Right forelimb (tissue), 1 donor: ENCODE measurements at regions not wholly inside any gene's neighbourhood (a gene's known extent, or its start where the extent isn't known, plus 50 kb on each side); places are given as distances from the start of the nearest gene placed in this dataset.
"Not testable (repeated sequence)": the region's sequence is repeated elsewhere in the genome, so short reads cannot be mapped to it uniquely, and the experiment has no call there.

Source experiments
- DNase-seq: peaks from one replicate; pipeline ENCODE4 v3.0.0-alpha.2; 2018

DNA sequence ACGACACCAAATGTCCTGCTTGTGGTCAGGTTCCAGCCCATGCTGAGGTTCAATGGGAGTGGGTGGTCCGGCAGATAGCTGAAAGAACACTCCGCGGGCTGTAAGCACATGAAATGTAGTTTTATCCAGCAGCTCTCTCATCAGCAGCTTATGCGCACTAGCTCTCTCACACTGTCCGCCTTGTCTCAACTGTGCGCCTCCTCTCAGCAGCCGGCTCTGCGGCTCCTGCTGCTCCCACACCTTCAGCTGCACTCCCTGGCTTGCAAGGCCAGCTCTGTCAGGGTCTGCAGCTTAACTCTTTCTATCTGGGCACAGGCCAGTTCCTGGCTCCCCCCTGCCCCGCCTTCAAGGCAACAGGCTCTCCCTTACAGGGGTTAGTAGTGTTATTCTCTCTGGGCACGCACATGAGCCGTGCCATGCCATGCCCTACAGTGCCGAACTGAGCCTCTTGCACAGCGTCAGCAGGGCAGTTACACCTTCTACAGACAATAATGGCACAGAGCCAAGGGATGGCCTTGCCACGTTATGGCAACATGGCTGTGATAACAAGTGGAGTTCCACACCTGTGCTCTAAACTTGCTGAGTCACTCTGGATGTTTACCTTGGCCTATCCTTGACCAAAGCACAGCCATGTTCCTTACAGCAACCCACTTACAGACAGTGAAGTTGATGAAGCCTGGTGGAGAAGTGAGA lies 84.0 kb upstream of the LRFN2 start:
- no peak for DNase-seq

DNA sequence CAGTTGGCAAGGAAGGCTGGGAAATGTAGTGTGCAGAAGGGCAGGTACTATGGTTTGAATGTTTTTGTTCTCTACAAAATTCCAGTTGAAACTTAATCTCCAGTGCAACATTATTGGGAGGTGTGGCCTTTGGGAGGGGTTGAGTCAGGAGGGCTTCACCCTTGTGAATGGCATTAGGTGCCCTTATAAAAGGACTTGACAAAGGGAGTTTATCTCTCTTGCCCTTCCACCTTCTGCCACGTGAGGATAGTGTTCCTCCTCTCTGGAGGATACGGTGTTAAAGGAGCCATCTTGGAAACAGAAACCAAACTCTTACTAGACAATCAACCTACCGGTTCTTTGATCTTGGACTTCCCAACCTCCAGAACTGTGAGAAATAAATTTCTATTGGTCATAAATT lies 82.2 kb upstream of the LRFN2 start:
- DNase-seq: no peak

DNA sequence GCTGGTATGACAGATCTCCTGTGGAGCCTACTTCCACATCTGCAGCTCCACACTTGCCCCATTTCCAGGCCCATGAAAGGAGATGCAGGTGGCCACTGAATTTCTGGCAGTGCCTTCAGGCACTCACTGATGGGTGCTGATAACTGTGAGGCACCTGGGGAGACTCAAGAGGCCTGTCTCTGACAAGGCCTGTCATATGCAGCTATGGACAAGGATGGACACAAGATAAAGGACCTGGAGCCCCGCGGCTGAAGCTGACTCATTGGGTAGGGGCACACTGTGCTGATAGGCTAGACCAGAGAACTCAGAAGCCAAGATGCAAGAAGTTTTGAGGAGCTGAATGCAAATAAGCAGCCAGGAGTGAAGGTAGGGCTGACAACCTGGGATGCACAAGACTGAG lies 81.0 kb upstream of the LRFN2 start:
- DNase-seq: no peak

DNA sequence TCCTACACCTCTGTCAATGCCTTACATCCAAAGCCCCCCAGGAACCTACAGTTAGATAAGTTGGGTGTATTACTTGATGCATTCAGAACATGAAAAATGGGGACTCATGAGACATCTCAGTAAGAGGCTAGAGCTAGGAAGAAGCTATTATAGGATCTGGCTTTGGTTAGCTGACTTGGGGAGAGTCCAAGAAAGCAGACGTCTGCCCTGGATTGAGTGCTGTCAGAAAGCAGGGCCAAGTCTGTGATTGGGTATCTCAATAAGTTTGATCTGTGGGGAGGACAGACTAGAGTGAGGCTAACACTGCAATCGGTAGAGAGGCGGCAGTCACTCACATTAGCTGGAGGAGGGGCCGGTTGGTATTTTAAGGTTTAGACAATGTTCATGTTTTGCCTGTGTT lies 79.4 kb upstream of the LRFN2 start:
- DNase-seq: no peak

DNA sequence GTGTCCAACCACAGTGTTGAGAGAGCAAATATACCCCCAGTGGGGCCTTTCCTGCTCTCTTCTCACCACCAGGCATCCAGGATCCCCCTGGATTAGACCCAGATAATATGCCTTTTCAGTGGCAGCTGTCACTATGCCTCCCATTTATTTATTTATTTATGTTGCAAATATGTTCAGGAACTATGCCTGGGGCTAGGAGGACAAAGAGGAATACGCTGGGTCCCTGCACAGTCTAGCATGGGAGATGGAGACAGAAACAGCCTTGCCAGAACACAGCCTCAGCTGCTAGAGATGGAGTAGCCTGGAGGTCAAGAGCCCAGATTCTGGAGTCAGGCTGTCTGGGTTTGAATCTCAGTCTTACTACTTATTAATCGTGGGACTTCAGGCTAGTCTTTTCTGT lies 74.6 kb upstream of the LRFN2 start:
- DNase-seq: no peak

DNA sequence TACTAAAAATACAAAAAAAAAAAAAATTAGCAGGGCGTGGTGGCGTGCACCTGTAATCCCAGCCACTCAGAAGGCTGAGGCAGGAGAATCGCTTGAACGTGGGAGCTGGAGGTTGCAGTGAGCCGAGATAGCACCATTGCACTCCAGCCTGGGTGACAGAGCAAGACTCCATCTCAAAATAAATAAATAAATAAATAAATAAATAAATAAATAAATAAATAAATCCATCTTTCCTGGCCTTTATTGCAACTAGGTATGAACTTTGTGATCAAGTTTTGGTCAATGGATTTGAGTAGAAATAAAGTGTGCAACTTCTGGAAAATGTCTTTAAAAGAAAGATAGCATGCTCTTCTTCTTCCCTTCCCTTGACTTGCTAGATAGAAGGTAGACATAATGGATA lies 69.6 kb upstream of the LRFN2 start:
- not testable (repeated sequence) for DNase-seq

DNA sequence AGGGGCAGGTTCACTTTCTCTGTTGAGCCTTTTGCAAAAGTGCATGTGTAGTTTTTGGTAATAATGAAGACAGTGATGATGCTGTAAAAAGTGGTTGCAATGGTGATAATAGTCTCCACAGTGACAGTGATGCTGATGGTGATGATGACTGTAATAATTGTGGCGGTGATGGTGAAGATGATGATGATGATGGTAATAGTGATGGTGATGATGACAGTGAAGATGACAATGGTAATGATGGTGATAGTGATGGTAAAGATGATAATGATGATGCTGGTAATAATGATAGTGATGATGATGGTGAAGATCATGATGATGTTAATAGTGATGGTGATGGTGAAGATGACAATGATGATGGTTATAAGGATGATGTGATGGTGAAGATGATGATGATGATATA lies 67.7 kb upstream of the LRFN2 start:
- DNase-seq: no peak

DNA sequence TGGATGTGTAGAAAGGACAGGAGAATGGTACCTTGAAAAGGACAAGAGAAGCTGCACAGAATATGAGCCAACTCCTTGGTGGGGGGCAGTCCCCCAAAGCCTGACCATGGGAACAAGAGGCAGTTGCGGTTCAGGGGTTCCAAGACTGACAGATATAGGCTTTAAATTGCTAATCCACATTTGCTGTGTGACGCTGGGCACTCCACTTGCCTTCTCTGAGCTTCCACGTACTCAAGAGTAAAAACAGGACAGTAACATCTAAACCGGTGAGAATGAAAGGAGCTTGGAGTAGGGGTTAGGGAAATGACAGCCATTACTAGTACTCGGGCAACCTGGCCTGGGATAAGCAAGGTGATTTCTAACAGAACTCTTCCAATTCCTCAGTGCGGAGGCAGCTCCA lies 57.9 kb upstream of the LRFN2 start:
- DNase-seq: no peak

DNA sequence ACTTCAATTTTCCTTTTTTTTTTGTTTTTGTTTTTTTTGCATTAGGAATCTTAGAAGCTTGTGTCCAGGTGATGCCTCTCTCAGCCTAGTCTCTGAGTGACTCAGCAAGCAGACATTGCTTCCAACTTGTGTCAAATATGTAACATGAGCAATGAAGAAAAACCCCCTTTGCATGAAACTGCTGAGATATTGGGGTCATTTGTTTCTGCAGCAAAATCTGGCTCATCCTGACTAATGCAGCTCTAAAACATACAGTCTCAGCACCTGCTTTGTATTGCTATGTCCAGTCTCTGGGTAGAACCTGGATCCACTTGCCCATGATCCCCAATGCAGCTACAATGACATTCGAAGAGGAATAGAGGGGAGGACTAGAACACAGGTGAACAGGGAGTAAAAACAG lies 55.7 kb upstream of the LRFN2 start:
- no peak for DNase-seq

DNA sequence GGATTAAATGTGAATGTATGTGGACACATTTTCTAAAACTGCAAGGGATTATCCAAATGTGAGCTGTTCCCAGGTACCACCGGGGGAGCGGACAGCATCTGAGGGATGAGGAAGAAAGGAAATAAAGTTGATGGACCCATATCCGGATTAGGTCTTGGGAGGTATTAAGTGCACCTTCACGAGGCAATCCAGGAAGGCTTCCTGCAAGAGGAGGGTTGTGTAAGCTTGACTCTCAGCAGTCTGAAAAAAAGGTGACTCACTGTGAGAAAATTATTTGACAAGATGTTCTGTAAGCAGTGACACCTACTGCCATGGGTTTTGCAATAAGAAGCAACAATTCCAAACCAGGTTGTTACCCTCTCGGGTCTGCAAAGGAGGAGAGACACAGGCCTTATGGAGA lies 55.0 kb upstream of the LRFN2 start:
- DNase-seq: no peak

DNA sequence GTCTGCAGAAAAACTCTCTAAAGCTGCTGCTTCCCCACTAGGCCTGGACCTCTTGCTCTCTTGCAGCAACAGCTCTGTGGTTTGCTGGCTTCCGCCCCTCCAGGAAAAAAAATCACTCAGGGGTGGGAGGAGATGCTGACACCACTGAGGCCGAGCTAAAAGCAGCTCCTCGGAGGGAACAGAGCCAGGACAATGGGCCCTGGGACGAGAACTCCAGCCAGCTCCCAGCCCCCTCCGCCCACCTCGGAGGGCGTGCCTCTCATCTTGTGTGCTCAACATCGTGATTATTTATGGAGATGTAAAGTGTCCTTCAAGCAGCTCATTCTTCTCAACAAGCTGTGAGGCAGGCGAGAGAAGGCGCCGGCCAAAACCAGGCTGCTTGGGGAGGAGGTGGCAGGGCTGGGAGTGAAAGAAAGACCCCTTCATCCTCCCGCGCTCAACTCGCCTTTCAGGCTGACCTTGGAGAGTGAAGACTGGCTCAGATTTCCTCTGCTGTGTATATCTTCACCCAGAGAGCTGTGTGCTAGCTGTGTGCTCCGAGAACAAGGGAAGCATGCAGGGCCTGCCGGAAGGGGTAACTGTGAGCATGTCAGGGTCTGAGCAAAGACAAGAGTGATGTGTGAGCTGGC lies 53.5 kb upstream of the LRFN2 start:
- DNase-seq: peak; percentile 61
